ENCODE measurements at regions not wholly inside any gene's neighbourhood (a gene's known extent, or its start where the extent isn't known, plus 50 kb on each side); places are given as distances from the start of the nearest gene placed in this dataset.
"Not testable (repeated sequence)": the region's sequence is repeated elsewhere in the genome, so short reads cannot be mapped to it uniquely, and the experiment has no call there.

- FAIRE-seq = no peak
Measured at GRCh38 chr13:71360041-71360440, 507.0 kb downstream of the DACH1 start.

DNA sequence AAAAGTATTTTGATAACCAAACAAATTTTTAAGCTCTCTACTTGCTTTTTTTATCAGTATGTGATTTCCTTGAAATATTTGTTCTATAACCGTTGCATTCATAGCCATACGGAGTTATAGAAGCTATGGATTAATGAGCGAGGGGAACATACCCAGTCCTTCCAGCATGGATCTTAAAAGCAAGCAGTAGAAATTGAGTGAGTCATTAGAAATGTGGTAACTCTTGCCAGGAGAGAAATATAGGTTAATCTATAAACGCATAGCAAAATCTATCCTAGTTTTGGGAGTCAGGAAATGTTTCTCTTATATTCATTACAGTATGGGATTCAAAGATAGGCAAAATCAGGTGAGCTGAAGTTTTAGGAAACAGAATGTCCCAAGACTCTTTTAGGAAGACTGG lies 507.4 kb downstream of the DACH1 start:
- no peak overlapping the region for H3K4me3 ChIP-seq
- H3K27ac ChIP-seq = no peak overlapping the region
- intact Hi-C loops (cut with DNase I) = no loop called here
- H3K27me3 ChIP-seq = no peaks in the 10 kb centered on the region
- H3K36me3 ChIP-seq = no peaks in the 10 kb centered on the region
- 77 to 93% methylated on average over 4 of the region's 4 CpGs for WGBS, 2 donors
- peaks cover 0 to 6% (median 0%) of the 10 kb centered on the region in 3 donors for H3K4me1 ChIP-seq
- no peaks in the 10 kb centered on the region for H3K9me3 ChIP-seq
- no peak for TF ChIP-seq CTCF (IDR thresholded peaks at IDR 0.05)
- FAIRE-seq = no peak
- no peak for DNase-seq
- ATAC-seq = no peak

More at GRCh38 chr13:71360041-71360440, 507.0 kb downstream of the DACH1 start:
- Histone ChIP-seq H3K4me1 (peaks cover 0 to 6% (median 0%) of the 10 kb centered on the region in 3 donors), H3K36me3 (no peaks in the 10 kb centered on the region), H3K27me3 (no peaks in the 10 kb centered on the region), H3K4me3 (no peak overlapping the region), H3K9me3 (no peaks in the 10 kb centered on the region), H3K27ac (no peak overlapping the region)
- ATAC-seq (no peak), DNase-seq (no peak)
- WGBS, 2 donors = 70 to 80% methylated on average over 1 of the region's 1 CpG
- intact Hi-C loops (cut with DNase I) = no loop called here
- TF ChIP-seq CTCF (IDR thresholded peaks at IDR 0.05) = no peak

- FAIRE-seq (no peak), DNase-seq (no peak), ATAC-seq (no peak)
- intact Hi-C loops (cut with DNase I) = no loop called here
- no peak overlapping the region for H3K27ac ChIP-seq
- H3K36me3 ChIP-seq = no peaks in the 10 kb centered on the region
- WGBS, 2 donors = 1 to 9% methylated on average over 1 of the region's 1 CpG
- H3K9me3 ChIP-seq = no peaks in the 10 kb centered on the region
- H3K27me3 ChIP-seq = no peaks in the 10 kb centered on the region
- H3K4me1 ChIP-seq = peaks cover 0 to 6% (median 0%) of the 10 kb centered on the region in 3 donors
- TF ChIP-seq CTCF (IDR thresholded peaks at IDR 0.05) = no peak
- H3K4me3 ChIP-seq = no peak overlapping the region
Measured at GRCh38 chr13:71358218-71358617, 508.8 kb downstream of the DACH1 start.

GRCh38 chr13:71355010-71355409 lies 512.0 kb downstream of the DACH1 start:
- DNase-seq (no peak), FAIRE-seq (no peak), ATAC-seq (no peak)
- WGBS, 2 donors = 81 to 92% methylated on average over 7 of the region's 7 CpGs
- no peaks in the 10 kb centered on the region for H3K27me3 ChIP-seq
- no peaks in the 10 kb centered on the region for H3K9me3 ChIP-seq
- intact Hi-C loops (cut with DNase I) = no loop called here
- no peak overlapping the region for H3K4me3 ChIP-seq
- no peak for TF ChIP-seq CTCF (IDR thresholded peaks at IDR 0.05)
- no peaks in the 10 kb centered on the region for H3K4me1 ChIP-seq
- no peak overlapping the region for H3K27ac ChIP-seq
- no peaks in the 10 kb centered on the region for H3K36me3 ChIP-seq

DNA sequence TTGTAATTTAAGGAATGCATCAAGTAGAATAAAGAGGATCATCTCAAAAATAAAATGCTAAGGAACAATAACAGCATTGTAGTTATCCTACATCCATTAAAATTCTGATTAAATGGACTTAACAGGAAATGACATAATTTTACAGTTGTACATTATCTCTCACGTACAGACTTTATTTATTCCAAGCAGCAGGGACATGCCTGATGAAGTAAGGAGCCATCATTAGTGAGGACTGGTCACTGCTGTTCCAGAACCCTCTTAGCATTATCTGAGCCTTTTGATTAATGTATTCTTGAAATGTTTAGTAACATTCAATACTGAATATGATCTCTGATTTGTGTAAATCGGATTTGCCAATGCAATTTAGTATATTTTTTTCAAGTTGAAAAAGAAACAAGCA lies 516.1 kb downstream of the DACH1 start:
- 60 to 79% methylated on average over 2 of the region's 2 CpGs for WGBS, 2 donors
- Histone ChIP-seq H3K4me1 (no peaks in the 10 kb centered on the region), H3K27me3 (no peaks in the 10 kb centered on the region), H3K36me3 (no peaks in the 10 kb centered on the region), H3K9me3 (no peaks in the 10 kb centered on the region), H3K27ac (no peak overlapping the region), H3K4me3 (no peak overlapping the region)
- ATAC-seq (no peak), DNase-seq (no peak), FAIRE-seq (no peak)
- no peak for TF ChIP-seq CTCF (IDR thresholded peaks at IDR 0.05)
- intact Hi-C loops (cut with DNase I) = no loop called here

- H3K4me1 ChIP-seq; H3K4me3 ChIP-seq; DNase-seq; H3K27ac ChIP-seq; H3K27me3 ChIP-seq; H3K9me3 ChIP-seq; H3K36me3 ChIP-seq; FAIRE-seq; ATAC-seq; intact Hi-C loops (cut with DNase I): not testable (repeated sequence)
- WGBS, 2 donors = 80 to 83% methylated on average over 4 of the region's 4 CpGs
Measured at GRCh38 chr13:71345856-71346255, 521.1 kb downstream of the DACH1 start.
